ENCODE measurements at regions not wholly inside any gene's neighbourhood (a gene's known extent, or its start where the extent isn't known, plus 50 kb on each side); places are given as distances from the start of the nearest gene placed in this dataset.

GRCh38 chr1:222240536-222241181, 307.2 kb downstream of the HHIPL2 start:
- WGBS (ENCODE audit: low lambda C conversion rate), result 42% methylated on average over 7 of the region's 7 CpGs
- H3K9me2 ChIP-seq, result no peaks in the 10 kb centered on the region
- H3K4me2 ChIP-seq, result no peak overlapping the region
- H2AFZ ChIP-seq (ENCODE audit: low read depth), result no peak overlapping the region
- no peaks in the 10 kb centered on the region for H3K36me3 ChIP-seq (replicated peaks in 1 of 2; ENCODE audit: control insufficient read depth in 1 of 2, insufficient read depth in 2 of 2, low read length in 1 of 2)
- ChIA-PET POLR2A (no interaction called here), CTCF (interaction anchor here (0.8 kb wide), 1 partner anchor 99 kb away, joined by 3 read pairs; no protein-coding TSS in a partner anchor)
- H3F3A ChIP-seq (replicated peaks; ENCODE audit: insufficient read depth), result no peaks in the 10 kb centered on the region
- H3K9ac ChIP-seq, result no peak overlapping the region
- H3K9me3 ChIP-seq, result no peaks in the 10 kb centered on the region
- DNase-seq, result no peak
- no peaks in the 10 kb centered on the region for H3K79me2 ChIP-seq (ENCODE audit: insufficient read depth)
- H3K27ac ChIP-seq (ENCODE audit: low read depth in 2 of 2, low read length in 1 of 2), result no peak overlapping the region
- no peaks in the 10 kb centered on the region for H3K27me3 ChIP-seq (ENCODE audit: insufficient read depth)
- no peaks in the 10 kb centered on the region for H3K4me1 ChIP-seq (ENCODE audit: control insufficient read depth in 1 of 2, insufficient read depth in 2 of 2, low read depth in 1 of 2, low read length in 1 of 2)
- no peak for TF ChIP-seq ELF1 (IDR thresholded peaks at IDR 0.05)
- TF ChIP-seq, protein P1, sequence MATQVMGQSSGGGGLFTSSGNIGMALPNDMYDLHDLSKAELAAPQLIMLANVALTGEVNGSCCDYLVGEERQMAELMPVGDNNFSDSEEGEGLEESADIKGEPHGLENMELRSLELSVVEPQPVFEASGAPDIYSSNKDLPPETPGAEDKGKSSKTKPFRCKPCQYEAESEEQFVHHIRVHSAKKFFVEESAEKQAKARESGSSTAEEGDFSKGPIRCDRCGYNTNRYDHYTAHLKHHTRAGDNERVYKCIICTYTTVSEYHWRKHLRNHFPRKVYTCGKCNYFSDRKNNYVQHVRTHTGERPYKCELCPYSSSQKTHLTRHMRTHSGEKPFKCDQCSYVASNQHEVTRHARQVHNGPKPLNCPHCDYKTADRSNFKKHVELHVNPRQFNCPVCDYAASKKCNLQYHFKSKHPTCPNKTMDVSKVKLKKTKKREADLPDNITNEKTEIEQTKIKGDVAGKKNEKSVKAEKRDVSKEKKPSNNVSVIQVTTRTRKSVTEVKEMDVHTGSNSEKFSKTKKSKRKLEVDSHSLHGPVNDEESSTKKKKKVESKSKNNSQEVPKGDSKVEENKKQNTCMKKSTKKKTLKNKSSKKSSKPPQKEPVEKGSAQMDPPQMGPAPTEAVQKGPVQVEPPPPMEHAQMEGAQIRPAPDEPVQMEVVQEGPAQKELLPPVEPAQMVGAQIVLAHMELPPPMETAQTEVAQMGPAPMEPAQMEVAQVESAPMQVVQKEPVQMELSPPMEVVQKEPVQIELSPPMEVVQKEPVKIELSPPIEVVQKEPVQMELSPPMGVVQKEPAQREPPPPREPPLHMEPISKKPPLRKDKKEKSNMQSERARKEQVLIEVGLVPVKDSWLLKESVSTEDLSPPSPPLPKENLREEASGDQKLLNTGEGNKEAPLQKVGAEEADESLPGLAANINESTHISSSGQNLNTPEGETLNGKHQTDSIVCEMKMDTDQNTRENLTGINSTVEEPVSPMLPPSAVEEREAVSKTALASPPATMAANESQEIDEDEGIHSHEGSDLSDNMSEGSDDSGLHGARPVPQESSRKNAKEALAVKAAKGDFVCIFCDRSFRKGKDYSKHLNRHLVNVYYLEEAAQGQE (IDR thresholded peaks at IDR 0.05; ENCODE audit: low read depth, low read length), result no peak
- no peak for TF ChIP-seq GABPA (IDR thresholded peaks at IDR 0.05; ENCODE audit: low read depth)
- no peak for TF ChIP-seq TEAD4 (IDR thresholded peaks at IDR 0.05; ENCODE audit: borderline replicate concordance, insufficient read depth)
- TF ChIP-seq, protein P2, sequence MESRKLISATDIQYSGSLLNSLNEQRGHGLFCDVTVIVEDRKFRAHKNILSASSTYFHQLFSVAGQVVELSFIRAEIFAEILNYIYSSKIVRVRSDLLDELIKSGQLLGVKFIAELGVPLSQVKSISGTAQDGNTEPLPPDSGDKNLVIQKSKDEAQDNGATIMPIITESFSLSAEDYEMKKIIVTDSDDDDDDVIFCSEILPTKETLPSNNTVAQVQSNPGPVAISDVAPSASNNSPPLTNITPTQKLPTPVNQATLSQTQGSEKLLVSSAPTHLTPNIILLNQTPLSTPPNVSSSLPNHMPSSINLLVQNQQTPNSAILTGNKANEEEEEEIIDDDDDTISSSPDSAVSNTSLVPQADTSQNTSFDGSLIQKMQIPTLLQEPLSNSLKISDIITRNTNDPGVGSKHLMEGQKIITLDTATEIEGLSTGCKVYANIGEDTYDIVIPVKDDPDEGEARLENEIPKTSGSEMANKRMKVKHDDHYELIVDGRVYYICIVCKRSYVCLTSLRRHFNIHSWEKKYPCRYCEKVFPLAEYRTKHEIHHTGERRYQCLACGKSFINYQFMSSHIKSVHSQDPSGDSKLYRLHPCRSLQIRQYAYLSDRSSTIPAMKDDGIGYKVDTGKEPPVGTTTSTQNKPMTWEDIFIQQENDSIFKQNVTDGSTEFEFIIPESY (IDR thresholded peaks at IDR 0.05; ENCODE audit: borderline replicate concordance, low read depth), result no peak
- no peak for TF ChIP-seq SMC3 (IDR thresholded peaks at IDR 0.05; ENCODE audit: low read depth, low read length)
- TF ChIP-seq EZH2phosphoT487 (IDR thresholded peaks at IDR 0.05; ENCODE audit: borderline replicate concordance, low read depth), result no peak
- TF ChIP-seq USF1 (IDR thresholded peaks at IDR 0.05; ENCODE audit: borderline replicate concordance, low read depth), result no peak
- TF ChIP-seq FOXJ3 (CRISPR knock-in tag; IDR thresholded peaks at IDR 0.05), result no peak
- TF ChIP-seq FOSL2 (IDR thresholded peaks at IDR 0.05; ENCODE audit: borderline replicate concordance, low read depth), result no peak
- TF ChIP-seq CTCF (IDR thresholded peaks at IDR 0.05), result no peak
- TF ChIP-seq, protein P3, sequence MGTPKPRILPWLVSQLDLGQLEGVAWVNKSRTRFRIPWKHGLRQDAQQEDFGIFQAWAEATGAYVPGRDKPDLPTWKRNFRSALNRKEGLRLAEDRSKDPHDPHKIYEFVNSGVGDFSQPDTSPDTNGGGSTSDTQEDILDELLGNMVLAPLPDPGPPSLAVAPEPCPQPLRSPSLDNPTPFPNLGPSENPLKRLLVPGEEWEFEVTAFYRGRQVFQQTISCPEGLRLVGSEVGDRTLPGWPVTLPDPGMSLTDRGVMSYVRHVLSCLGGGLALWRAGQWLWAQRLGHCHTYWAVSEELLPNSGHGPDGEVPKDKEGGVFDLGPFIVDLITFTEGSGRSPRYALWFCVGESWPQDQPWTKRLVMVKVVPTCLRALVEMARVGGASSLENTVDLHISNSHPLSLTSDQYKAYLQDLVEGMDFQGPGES (IDR thresholded peaks at IDR 0.05; ENCODE audit: low read depth, low read length), result no peak
- TF ChIP-seq GATA2 (CRISPR knock-in tag; IDR thresholded peaks at IDR 0.05), result no peak
- TF ChIP-seq MXI1 (IDR thresholded peaks at IDR 0.05; ENCODE audit: low read depth, low read length), result no peak
- TF ChIP-seq RAD21 (IDR thresholded peaks at IDR 0.05; ENCODE audit: low read length), result no peak
- no peak for TF ChIP-seq RXRA (IDR thresholded peaks at IDR 0.05; ENCODE audit: borderline replicate concordance, low read depth)
- TF ChIP-seq, protein P4, sequence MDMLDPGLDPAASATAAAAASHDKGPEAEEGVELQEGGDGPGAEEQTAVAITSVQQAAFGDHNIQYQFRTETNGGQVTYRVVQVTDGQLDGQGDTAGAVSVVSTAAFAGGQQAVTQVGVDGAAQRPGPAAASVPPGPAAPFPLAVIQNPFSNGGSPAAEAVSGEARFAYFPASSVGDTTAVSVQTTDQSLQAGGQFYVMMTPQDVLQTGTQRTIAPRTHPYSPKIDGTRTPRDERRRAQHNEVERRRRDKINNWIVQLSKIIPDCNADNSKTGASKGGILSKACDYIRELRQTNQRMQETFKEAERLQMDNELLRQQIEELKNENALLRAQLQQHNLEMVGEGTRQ (IDR thresholded peaks at IDR 0.05; ENCODE audit: borderline replicate concordance, low read depth, low read length), result no peak
- TF ChIP-seq EP300 (IDR thresholded peaks at IDR 0.05; ENCODE audit: borderline replicate concordance in 1 of 2, low read depth in 1 of 2, low read length in 1 of 2), result no peak
- no peak for TF ChIP-seq TAF1 (IDR thresholded peaks at IDR 0.05; ENCODE audit: borderline replicate concordance, low read depth, low read length)
- H3K4me3 ChIP-seq (ENCODE audit: low read depth in 2 of 2, low read length in 1 of 2), result no peak overlapping the region
- H4K20me1 ChIP-seq (ENCODE audit: insufficient read depth), result no peaks in the 10 kb centered on the region
